Adrenal gland (tissue), 9 donors: ENCODE measurements at regions not wholly inside any gene's neighbourhood (a gene's known extent, or its start where the extent isn't known, plus 50 kb on each side); places are given as distances from the start of the nearest gene placed in this dataset.

ENCODE experiments used
- DNase-seq, 7 donors: peaks; one replicate each; pipeline ENCODE4 v3.0.0-alpha.2; 2019 to 2020
- H3K27ac ChIP-seq, 5 donors: fragments of 200-600 bp; sonication (generic) in 4 of 5; 1 replicate in 3 of 5; 2 replicates in 2 of 5; pipeline versions ENCODE4 v1.5.1 to v1.8.0; 2016 to 2020; ENCODE audit warnings: mild to moderate bottlenecking in 1 of 5
- H3K27me3 ChIP-seq: fragments of 200-600 bp; 2 replicates; pipeline ENCODE4 v1.8.0; 2021
- H3K36me3 ChIP-seq, 2 donors: fragments of 200-600 bp; replicated peaks in 1 of 2; 1 replicate in 1 of 2; 2 replicates in 1 of 2; pipeline versions ENCODE4 v1.5.1 to v1.8.0; 2018 to 2022
- H3K4me1 ChIP-seq, 2 donors: fragments of 200-600 bp; replicated peaks in 1 of 2; 1 replicate in 1 of 2; 2 replicates in 1 of 2; pipeline versions ENCODE4 v1.5.1 to v1.8.0; 2018 to 2021
- H3K4me3 ChIP-seq, 4 donors: fragments of 200-600 bp; sonication (generic) in 3 of 4; one replicate each; pipeline ENCODE4 v1.5.1; 2016 to 2018
- H3K9me3 ChIP-seq, 3 donors: fragments of 200-600 bp; sonication (generic) in 1 of 3; replicated peaks in 1 of 3; 1 replicate in 2 of 3; 2 replicates in 1 of 3; pipeline versions ENCODE4 v1.5.1 to v1.8.0; 2016 to 2021
- CTCF ChIP-seq, 6 experiments: fragments of 450-650 bp in 4 of 6; fragments of 200-600 bp in 2 of 6; sonication (generic) in 1 of 6; IDR thresholded peaks; 1 replicate in 5 of 6; 2 replicates in 1 of 6; pipeline versions ENCODE4 v1.5.1 to v1.8.0; 2016 to 2021; ENCODE audit warnings: antibody characterized with exemption in 6 of 6, mild to moderate bottlenecking in 2 of 6, moderate library complexity in 1 of 6
- POLR2A ChIP-seq, 2 donors: fragments of 450-650 bp; IDR thresholded peaks; one replicate each; pipeline ENCODE4 v1.6.1; 2017; ENCODE audit warnings: antibody characterized with exemption in 2 of 2, mild to moderate bottlenecking in 2 of 2, moderate library complexity in 1 of 2
- WGBS, 4 donors: extraction: QIAGEN DNeasy Blood & Tissue Kit in 2 of 4; methylation state at CpG; one replicate each; pipeline versions ENCODE4 v1.1.5 to v1.1.7; 2013 to 2017; 5-methylcytosine and 5-hydroxymethylcytosine counted together
- intact Hi-C, 2 donors: fragments of 100-400 bp; cut with DNase I; formaldehyde crosslinking; loops; one replicate each; pipeline versions ENCODE4 v1.14.1 to v1.15.0; 2022 to 2023
- donor health status: healthy with polysubstance abuse.
- donor health status: Bipolar disorder and iron deficiency.
- donor health status: DM: yes; HTN: yes; CAD: no.
- donor health status: DM: no; HTN: no; CAD: no.
- donor health status: DM: no; HTN: no; CAD: no.

- TF ChIP-seq CTCF (IDR thresholded peaks at IDR 0.05) (no peak), POLR2A (IDR thresholded peaks at IDR 0.05) (no peak)
- H3K27ac ChIP-seq = no peak overlapping the region
- no peaks in the 10 kb centered on the region for H3K4me1 ChIP-seq
- H3K36me3 ChIP-seq = no peaks in the 10 kb centered on the region
- no peaks in the 10 kb centered on the region for H3K9me3 ChIP-seq
- intact Hi-C loops = no loop called here
- no peak for DNase-seq
- no peaks in the 10 kb centered on the region for H3K27me3 ChIP-seq
- WGBS, 4 donors = 83 to 93% (median 83%) methylated on average over 3 of the region's 3 CpGs
- no peak overlapping the region for H3K4me3 ChIP-seq
Observed at GRCh38 chr4:123510659-123511058, 114.1 kb downstream of the SPRY1 start.

GRCh38 chr4:123516576-123516975 lies 120.0 kb downstream of the SPRY1 start:
- intact Hi-C loops = no loop called here

GRCh38 chr4:123517176-123517575 lies 120.6 kb downstream of the SPRY1 start:
- H3K27me3 ChIP-seq = no peaks in the 10 kb centered on the region
- no peak for TF ChIP-seq POLR2A (IDR thresholded peaks at IDR 0.05)
- no peak for TF ChIP-seq CTCF (IDR thresholded peaks at IDR 0.05)
- no peaks in the 10 kb centered on the region for H3K9me3 ChIP-seq
- intact Hi-C loops = no loop called here
- DNase-seq = no peak
- H3K27ac ChIP-seq = no peak overlapping the region
- no peak overlapping the region for H3K4me3 ChIP-seq
- no peaks in the 10 kb centered on the region for H3K36me3 ChIP-seq
- H3K4me1 ChIP-seq = no peaks in the 10 kb centered on the region
- WGBS, 4 donors = 73 to 80% (median 76%) methylated on average over 3 of the region's 3 CpGs

More at GRCh38 chr4:123516576-123516975, 120.0 kb downstream of the SPRY1 start:
- no peak overlapping the region for H3K4me3 ChIP-seq
- H3K9me3 ChIP-seq = no peaks in the 10 kb centered on the region
- H3K27ac ChIP-seq = no peak overlapping the region
- H3K36me3 ChIP-seq = no peaks in the 10 kb centered on the region
- no peak for DNase-seq
- TF ChIP-seq POLR2A (IDR thresholded peaks at IDR 0.05) = no peak
- TF ChIP-seq CTCF (IDR thresholded peaks at IDR 0.05) = no peak
- H3K27me3 ChIP-seq = no peaks in the 10 kb centered on the region
- H3K4me1 ChIP-seq = no peaks in the 10 kb centered on the region
- WGBS, 4 donors = 55 to 70% (median 64%) methylated on average over 3 of the region's 3 CpGs

GRCh38 chr4:123517971-123518370 lies 121.4 kb downstream of the SPRY1 start:
- 92 to 97% (median 96%) methylated on average over 3 of the region's 3 CpGs for WGBS, 4 donors
- intact Hi-C loops = no loop called here

More at GRCh38 chr4:123517971-123518370, 121.4 kb downstream of the SPRY1 start:
- no peak for DNase-seq
- Histone ChIP-seq H3K36me3 (no peaks in the 10 kb centered on the region), H3K27me3 (no peaks in the 10 kb centered on the region), H3K9me3 (no peaks in the 10 kb centered on the region), H3K4me3 (no peak overlapping the region), H3K27ac (no peak overlapping the region), H3K4me1 (no peaks in the 10 kb centered on the region)
- TF ChIP-seq CTCF (IDR thresholded peaks at IDR 0.05) = no peak
- TF ChIP-seq POLR2A (IDR thresholded peaks at IDR 0.05) = no peak
